WTC11 (cell line): ENCODE measurements at regions not wholly inside any gene's neighbourhood (a gene's known extent, or its start where the extent isn't known, plus 50 kb on each side); places are given as distances from the start of the nearest gene placed in this dataset.

ENCODE experiments used
- ATAC-seq: fragments of 200-7000 bp; cut with Tn5 transposase; 2 replicates; pipeline ENCODE4 v1.10.0; 2021; ENCODE audit warnings: mild to moderate bottlenecking, moderate library complexity
- CTCF ChIA-PET: fragments of 300-600 bp; sonication (Branson Sonifier 250); formaldehyde crosslinking; loops from one replicate; lab custom pipeline; 2021; ENCODE audit warnings: antibody characterized with exemption; lab: Charles Lee
- POLR2A ChIA-PET: fragments of 350-600 bp; sonication (Branson Sonifier 250); formaldehyde crosslinking; loops from one replicate; lab custom pipeline; 2021; ENCODE audit warnings: antibody characterized with exemption; lab: Charles Lee
- DNase-seq: peaks from one replicate; pipeline ENCODE4 v3.0.0; 2021; ENCODE audit warnings: low spot score
- H3K27ac Mint-ChIP-seq: 2 replicates; pipeline ENCODE4 v1.8.0; 2021; ENCODE audit warnings: mixed read lengths
- H3K27me3 Mint-ChIP-seq: 2 replicates; pipeline ENCODE4 v1.8.0; 2021; ENCODE audit warnings: low read depth, mild to moderate bottlenecking, moderate library complexity, mixed read lengths
- H3K36me3 Mint-ChIP-seq: 2 replicates; pipeline ENCODE4 v1.8.0; 2021; ENCODE audit warnings: mixed read lengths
- H3K4me1 Mint-ChIP-seq: 2 replicates; pipeline ENCODE4 v1.8.0; 2022; ENCODE audit warnings: mixed read lengths
- H3K4me3 Mint-ChIP-seq: 2 replicates; pipeline ENCODE4 v1.8.0; 2021; ENCODE audit warnings: mild to moderate bottlenecking, moderate library complexity, mixed read lengths
- H3K9me3 Mint-ChIP-seq: 2 replicates; pipeline ENCODE4 v1.8.0; 2021; ENCODE audit warnings: mixed read lengths
- AFF4 ChIP-seq: sonication (generic); formaldehyde crosslinking; IDR thresholded peaks from 2 replicates; pipeline ENCODE4 v1.8.1; 2023; ENCODE audit warnings: mild to moderate bottlenecking, missing genetic modification reagents, borderline replicate concordance
- CREM ChIP-seq: sonication (generic); formaldehyde crosslinking; IDR thresholded peaks from 2 replicates; pipeline ENCODE4 v1.8.1; 2022; ENCODE audit warnings: mild to moderate bottlenecking, missing genetic modification reagents, moderate library complexity
- E2F1 ChIP-seq: sonication (generic); formaldehyde crosslinking; IDR thresholded peaks from 2 replicates; pipeline ENCODE4 v1.8.0; 2022; ENCODE audit warnings: mild to moderate bottlenecking, missing genetic modification reagents
- EMX1 ChIP-seq: fragments of 250-450 bp; sonication (Bioruptor Pico); IDR thresholded peaks from 2 replicates; pipeline ENCODE4 v1.8.0; 2021; ENCODE audit warnings: mild to moderate bottlenecking
- ETV6 ChIP-seq: sonication (generic); formaldehyde crosslinking; IDR thresholded peaks from 2 replicates; pipeline ENCODE4 v1.8.1; 2022; ENCODE audit warnings: mild to moderate bottlenecking, missing genetic modification reagents
- FOXK1 ChIP-seq: sonication (generic); formaldehyde crosslinking; IDR thresholded peaks from 2 replicates; pipeline ENCODE4 v1.8.0; 2022; ENCODE audit warnings: mild to moderate bottlenecking, moderate library complexity, missing genetic modification reagents
- GTF2I ChIP-seq: fragments of 250-450 bp; sonication (Bioruptor Pico); conservative IDR thresholded peaks from 2 replicates; pipeline ENCODE4 v1.4.0; 2021; ENCODE audit warnings: mild to moderate bottlenecking
- HMGXB4 ChIP-seq: sonication (generic); formaldehyde crosslinking; IDR thresholded peaks from 2 replicates; pipeline ENCODE4 v1.8.1; 2023; ENCODE audit warnings: mild to moderate bottlenecking, moderate library complexity, missing genetic modification reagents
- MYBL2 ChIP-seq: sonication (generic); formaldehyde crosslinking; IDR thresholded peaks from 2 replicates; pipeline ENCODE4 v1.8.1; 2023; ENCODE audit warnings: mild to moderate bottlenecking, moderate library complexity, missing genetic modification reagents
- NFE2L1 ChIP-seq: sonication (generic); formaldehyde crosslinking; IDR thresholded peaks from 2 replicates; pipeline ENCODE4 v1.8.1; 2023; ENCODE audit warnings: missing genetic modification reagents
- PRDM15 ChIP-seq: sonication (generic); formaldehyde crosslinking; IDR thresholded peaks from 2 replicates; pipeline ENCODE4 v1.8.0; 2022; ENCODE audit warnings: missing genetic modification reagents
- PREB ChIP-seq: sonication (generic); formaldehyde crosslinking; IDR thresholded peaks from 2 replicates; pipeline ENCODE4 v1.8.1; 2022; ENCODE audit warnings: mild to moderate bottlenecking, missing genetic modification reagents, moderate library complexity, borderline replicate concordance
- SOX15 ChIP-seq: fragments of 250-450 bp; sonication (Bioruptor Pico); IDR thresholded peaks from 2 replicates; pipeline ENCODE4 v1.9.0; 2021; ENCODE audit warnings: mild to moderate bottlenecking
- ZNF138 ChIP-seq: sonication (generic); formaldehyde crosslinking; conservative IDR thresholded peaks from 2 replicates; pipeline ENCODE4 v1.8.1; 2022; ENCODE audit warnings: mild to moderate bottlenecking, moderate library complexity, missing genetic modification reagents
- ZNF532 ChIP-seq: fragments of 250-450 bp; sonication (Bioruptor Pico); IDR thresholded peaks from 2 replicates; pipeline ENCODE4 v1.9.0; 2021; ENCODE audit warnings: mild to moderate bottlenecking, borderline replicate concordance

GRCh38 chr14:30303350-30303749 lies 255.6 kb upstream of the G2E3 start:
- TF ChIP-seq E2F1 (CRISPR knock-in tag) = no peak
- TF ChIP-seq GTF2I = no peak
- no peak for TF ChIP-seq FOXK1 (CRISPR knock-in tag)
- no peak for TF ChIP-seq HMGXB4 (CRISPR knock-in tag)
- no peak for TF ChIP-seq MYBL2 (CRISPR knock-in tag)
- no peak for TF ChIP-seq CREM
- no peak for TF ChIP-seq PRDM15
- no peak for TF ChIP-seq SOX15 (CRISPR knock-in tag)
- TF ChIP-seq ZNF138 (CRISPR knock-in tag) = no peak
- TF ChIP-seq, all 79 proteins: peak for 0
- Mint-ChIP-seq H3K27me3 (no peaks in the 10 kb centered on the region), H3K27ac (no peak overlapping the region), H3K9me3 (no peaks in the 10 kb centered on the region), H3K4me3 (no peak overlapping the region), H3K4me1 (no peaks in the 10 kb centered on the region), H3K36me3 (no peaks in the 10 kb centered on the region)
- ChIA-PET POLR2A (no interaction called here), CTCF (no interaction called here)
- ATAC-seq = no peak
- no peak for DNase-seq

- Mint-ChIP-seq H3K4me1 (no peaks in the 10 kb centered on the region), H3K9me3 (no peaks in the 10 kb centered on the region), H3K36me3 (no peaks in the 10 kb centered on the region), H3K27me3 (no peaks in the 10 kb centered on the region), H3K4me3 (no peak overlapping the region), H3K27ac (no peak overlapping the region)
- ChIA-PET POLR2A (no interaction called here), CTCF (interaction anchor here (1.2 kb wide), 1 partner anchor 138 kb away, joined by 3 read pairs; no protein-coding TSS in a partner anchor)
- TF ChIP-seq NFE2L1 (CRISPR knock-in tag) (no peak), ZNF532 (CRISPR knock-in tag) (no peak), AFF4 (CRISPR knock-in tag) (no peak), ETV6 (CRISPR knock-in tag) (no peak), PREB (CRISPR knock-in tag) (no peak), EMX1 (no peak)
- DNase-seq = no peak
- no peak for ATAC-seq
Measured at GRCh38 chr14:30305346-30305745, 253.6 kb upstream of the G2E3 start.
